GM18868 (cell line): ENCODE measurements at regions not wholly inside any gene's neighbourhood (a gene's known extent, or its start where the extent isn't known, plus 50 kb on each side); places are given as distances from the start of the nearest gene placed in this dataset.

ENCODE experiments used
- ATAC-seq: cut with Tn5 transposase; IDR thresholded peaks from one replicate; pipeline ENCODE4 v1.9.1; 2021; ENCODE audit warnings: mild to moderate bottlenecking, moderate library complexity; ENCODE audit not compliant: unreplicated experiment

- ATAC-seq: no peak
Observed at GRCh38 chr3:154776549-154777225, 303.4 kb upstream of the MME start.

GRCh38 chr3:154775821-154776548, 304.1 kb upstream of the MME start:
- ATAC-seq: no peak

GRCh38 chr3:154766765-154767503, 313.2 kb upstream of the MME start:
- ATAC-seq: no peak

- no peak for ATAC-seq
Observed at GRCh38 chr3:154764856-154765640, 315.1 kb upstream of the MME start.

- ATAC-seq: no peak
Observed at GRCh38 chr3:154762486-154762885, 317.6 kb upstream of the MME start.

- ATAC-seq: no peak
Observed at GRCh38 chr3:154759966-154760365, 320.2 kb upstream of the MME start.

GRCh38 chr3:154758109-154758868, 321.8 kb upstream of the MME start:
- no peak for ATAC-seq

GRCh38 chr3:154753101-154753500, 323.1 kb upstream of the GPR149 start:
- ATAC-seq: no peak

GRCh38 chr3:154749514-154749913, 319.5 kb upstream of the GPR149 start:
- ATAC-seq: no peak

- no peak for ATAC-seq
Observed at GRCh38 chr3:154745929-154746328, 315.9 kb upstream of the GPR149 start.

- no peak for ATAC-seq
Observed at GRCh38 chr3:154745122-154745521, 315.1 kb upstream of the GPR149 start.

GRCh38 chr3:154743418-154743817, 313.4 kb upstream of the GPR149 start:
- no peak for ATAC-seq

- ATAC-seq: no peak
Observed at GRCh38 chr3:154734468-154734867, 304.5 kb upstream of the GPR149 start.

GRCh38 chr3:154730186-154730585, 300.2 kb upstream of the GPR149 start:
- ATAC-seq: no peak

- ATAC-seq: no peak
Observed at GRCh38 chr3:154729741-154730140, 299.8 kb upstream of the GPR149 start.

- ATAC-seq: peak; percentile 64
Observed at GRCh38 chr3:154728285-154728684, 298.3 kb upstream of the GPR149 start.

GRCh38 chr3:154720921-154721320, 290.9 kb upstream of the GPR149 start:
- no peak for ATAC-seq

GRCh38 chr3:154718053-154718452, 288.1 kb upstream of the GPR149 start:
- no peak for ATAC-seq

- no peak for ATAC-seq
Observed at GRCh38 chr3:154716170-154716569, 286.2 kb upstream of the GPR149 start.

GRCh38 chr3:154708554-154708953, 278.6 kb upstream of the GPR149 start:
- ATAC-seq: no peak
